ENCODE measurements at regions not wholly inside any gene's neighbourhood (a gene's known extent, or its start where the extent isn't known, plus 50 kb on each side); places are given as distances from the start of the nearest gene placed in this dataset.

- Histone ChIP-seq H3K9me3 (replicated peaks in 1 of 2; ENCODE audit: control insufficient read depth in 1 of 2, insufficient read depth in 1 of 2, low read length in 2 of 2) (no peaks in the 10 kb centered on the region), H3K4me1 (ENCODE audit: control insufficient read depth in 1 of 2, insufficient read depth in 2 of 2, low read length in 2 of 2) (no peaks in the 10 kb centered on the region), H3K9ac (ENCODE audit: insufficient read depth, low read length, poor library complexity, severe bottlenecking) (no peak overlapping the region), H3K27me3 (ENCODE audit: control insufficient read depth in 2 of 2, insufficient read depth in 2 of 2, low read length in 2 of 2) (no peaks in the 10 kb centered on the region), H3K4me2 (replicated peaks; ENCODE audit: extremely low read depth, low read length, poor library complexity, severe bottlenecking) (no peak overlapping the region), H3K4me3 (replicated peaks in 1 of 3; ENCODE audit: low read depth in 2 of 3, low read length in 3 of 3) (no peak overlapping the region), H4K20me1 (ENCODE audit: insufficient read depth, low read length) (no peaks in the 10 kb centered on the region), H3K27ac (ENCODE audit: low read depth in 1 of 2, low read length in 2 of 2) (no peak overlapping the region), H2AFZ (ENCODE audit: insufficient read depth, low read depth, low read length, poor library complexity, severe bottlenecking) (no peak overlapping the region), H3K36me3 (replicated peaks in 1 of 2; ENCODE audit: control insufficient read depth in 1 of 2, insufficient read depth in 2 of 2, low read length in 2 of 2) (no peaks in the 10 kb centered on the region), H3K79me2 (ENCODE audit: insufficient read depth, low read length) (no peaks in the 10 kb centered on the region)
- Mint-ChIP-seq H3K27me3 (ENCODE audit: low read depth in 3 of 3) (peaks cover 0 to 4% (median 4%) of the 10 kb centered on the region in 3 donors), H3K4me1 (no peaks in the 10 kb centered on the region), H3K9me3 (peaks cover 0 to 6% (median 0%) of the 10 kb centered on the region in 7 donors), H3K27ac (no peak overlapping the region), H3K36me3 (no peaks in the 10 kb centered on the region), H3K4me3 (no peak overlapping the region)
- no CpG with 5 or more reads among the region's 3 CpGs for WGBS (ENCODE audit: insufficient coverage)
- intact Hi-C loops (cut with micrococcal nuclease) = no loop called here
- TF ChIP-seq, protein P1, sequence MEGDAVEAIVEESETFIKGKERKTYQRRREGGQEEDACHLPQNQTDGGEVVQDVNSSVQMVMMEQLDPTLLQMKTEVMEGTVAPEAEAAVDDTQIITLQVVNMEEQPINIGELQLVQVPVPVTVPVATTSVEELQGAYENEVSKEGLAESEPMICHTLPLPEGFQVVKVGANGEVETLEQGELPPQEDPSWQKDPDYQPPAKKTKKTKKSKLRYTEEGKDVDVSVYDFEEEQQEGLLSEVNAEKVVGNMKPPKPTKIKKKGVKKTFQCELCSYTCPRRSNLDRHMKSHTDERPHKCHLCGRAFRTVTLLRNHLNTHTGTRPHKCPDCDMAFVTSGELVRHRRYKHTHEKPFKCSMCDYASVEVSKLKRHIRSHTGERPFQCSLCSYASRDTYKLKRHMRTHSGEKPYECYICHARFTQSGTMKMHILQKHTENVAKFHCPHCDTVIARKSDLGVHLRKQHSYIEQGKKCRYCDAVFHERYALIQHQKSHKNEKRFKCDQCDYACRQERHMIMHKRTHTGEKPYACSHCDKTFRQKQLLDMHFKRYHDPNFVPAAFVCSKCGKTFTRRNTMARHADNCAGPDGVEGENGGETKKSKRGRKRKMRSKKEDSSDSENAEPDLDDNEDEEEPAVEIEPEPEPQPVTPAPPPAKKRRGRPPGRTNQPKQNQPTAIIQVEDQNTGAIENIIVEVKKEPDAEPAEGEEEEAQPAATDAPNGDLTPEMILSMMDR (IDR thresholded peaks at IDR 0.05) = no peak
- no peak for DNase-seq
Measured at GRCh38 chr21:35311985-35312384, 262.9 kb upstream of the RUNX1 start.

DNA sequence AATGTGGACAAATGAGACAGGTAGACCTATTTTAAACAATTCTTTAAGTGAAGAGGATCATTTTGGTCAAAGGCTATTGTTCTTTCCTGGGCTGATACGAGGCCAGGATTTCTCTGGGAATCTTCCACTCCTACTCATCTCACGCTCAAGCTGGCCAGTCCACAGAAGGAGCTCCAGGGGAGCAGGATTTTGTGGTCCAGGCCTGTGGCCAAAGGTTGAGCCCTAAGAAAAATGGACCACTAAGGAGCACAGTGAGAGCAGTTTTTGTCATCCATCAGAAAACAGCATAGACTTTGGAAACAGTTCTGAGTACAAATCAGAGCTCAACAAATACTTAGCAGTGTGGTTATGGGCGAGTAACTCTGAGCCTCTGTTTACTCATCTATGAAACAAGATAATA, 260.2 kb upstream of the RUNX1 start:
- intact Hi-C loops (cut with micrococcal nuclease) = no loop called here
- WGBS (ENCODE audit: insufficient coverage) = no CpG with 5 or more reads among the region's 3 CpGs
- Mint-ChIP-seq H3K27ac (no peak overlapping the region), H3K27me3 (ENCODE audit: low read depth in 3 of 3) (peaks cover 0 to 6% (median 2%) of the 10 kb centered on the region in 3 donors), H3K9me3 (peaks cover 0 to 6% (median 2%) of the 10 kb centered on the region in 7 donors), H3K4me1 (no peaks in the 10 kb centered on the region), H3K36me3 (no peaks in the 10 kb centered on the region), H3K4me3 (no peak overlapping the region)
- no peaks in the 10 kb centered on the region for H3K9me3 ChIP-seq (replicated peaks in 1 of 2; ENCODE audit: control insufficient read depth in 1 of 2, insufficient read depth in 1 of 2, low read length in 2 of 2)
- H3K9ac ChIP-seq (ENCODE audit: insufficient read depth, low read length, poor library complexity, severe bottlenecking) = no peak overlapping the region
- H3K4me1 ChIP-seq (ENCODE audit: control insufficient read depth in 1 of 2, insufficient read depth in 2 of 2, low read length in 2 of 2) = no peaks in the 10 kb centered on the region
- no peak overlapping the region for H3K4me3 ChIP-seq (replicated peaks in 1 of 3; ENCODE audit: low read depth in 2 of 3, low read length in 3 of 3)
- no peak overlapping the region for H3K4me2 ChIP-seq (replicated peaks; ENCODE audit: extremely low read depth, low read length, poor library complexity, severe bottlenecking)
- no peaks in the 10 kb centered on the region for H3K36me3 ChIP-seq (replicated peaks in 1 of 2; ENCODE audit: control insufficient read depth in 1 of 2, insufficient read depth in 2 of 2, low read length in 2 of 2)
- TF ChIP-seq, protein P1 (IDR thresholded peaks at IDR 0.05) = no peak
- no peaks in the 10 kb centered on the region for H3K79me2 ChIP-seq (ENCODE audit: insufficient read depth, low read length)
- H3K27ac ChIP-seq (ENCODE audit: low read depth in 1 of 2, low read length in 2 of 2) = no peak overlapping the region
- no peaks in the 10 kb centered on the region for H4K20me1 ChIP-seq (ENCODE audit: insufficient read depth, low read length)
- no peaks in the 10 kb centered on the region for H3K27me3 ChIP-seq (ENCODE audit: control insufficient read depth in 2 of 2, insufficient read depth in 2 of 2, low read length in 2 of 2)
- DNase-seq = no peak
- no peak overlapping the region for H2AFZ ChIP-seq (ENCODE audit: insufficient read depth, low read depth, low read length, poor library complexity, severe bottlenecking)

All from CD14-positive monocyte (primary cell).